Breast epithelium (tissue), 3 donors: ENCODE measurements at regions not wholly inside any gene's neighbourhood (a gene's known extent, or its start where the extent isn't known, plus 50 kb on each side); places are given as distances from the start of the nearest gene placed in this dataset.

Experiments used
- POLR2A ChIP-seq: fragments of 450-650 bp; IDR thresholded peaks from one replicate; pipeline ENCODE4 v1.6.1; 2016; ENCODE audit warnings: antibody characterized with exemption, mild to moderate bottlenecking, moderate library complexity
- POLR2AphosphoS5 ChIP-seq, 3 donors: sonication (generic); formaldehyde crosslinking; IDR thresholded peaks; one replicate each; pipeline ENCODE4 v1.6.1; 2017; ENCODE audit warnings: antibody characterized with exemption in 3 of 3
- TF ChIP-seq, protein P1 (sequence below), 3 donors: fragments of 450-650 bp; IDR thresholded peaks; one replicate each; pipeline ENCODE4 v1.5.1; 2016 to 2017; ENCODE audit warnings: antibody characterized with exemption in 3 of 3, mild to moderate bottlenecking in 3 of 3, moderate library complexity in 3 of 3

DNA sequence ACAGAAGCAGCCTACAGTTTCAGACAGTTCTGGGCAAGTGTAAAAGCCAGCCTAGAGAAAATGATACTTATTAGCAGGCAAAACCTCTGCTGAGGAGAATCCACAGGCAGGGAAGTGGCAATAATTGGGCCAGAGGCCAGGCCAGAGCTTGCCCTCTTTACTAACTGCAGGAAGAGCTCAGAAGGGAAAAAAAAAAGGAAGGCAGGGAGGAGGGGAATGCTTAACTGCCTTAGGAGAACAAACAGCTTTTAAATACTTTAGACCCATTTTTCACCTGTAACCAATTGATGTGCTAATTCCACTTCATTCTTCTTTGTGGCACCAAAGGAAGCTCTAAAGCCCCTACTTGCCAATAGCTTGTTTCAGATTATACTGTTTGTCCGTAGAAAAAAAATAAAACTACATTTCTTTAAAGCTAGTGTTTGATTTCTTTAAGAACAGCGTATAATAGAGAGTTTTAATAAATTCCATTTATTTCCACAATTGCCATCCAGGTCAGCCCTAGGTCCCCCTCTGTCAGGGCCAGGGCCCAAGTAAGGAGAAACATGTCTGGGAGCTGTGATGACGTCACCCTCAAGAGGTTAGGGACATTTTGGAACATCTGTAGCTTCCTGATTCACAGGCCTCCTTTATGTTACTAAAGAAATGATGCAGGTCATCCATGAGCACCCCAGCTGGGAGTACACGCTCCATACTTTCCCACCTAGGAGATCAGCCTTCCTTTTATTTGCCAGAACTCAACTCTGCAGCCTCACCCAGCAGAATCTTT is 384.3 kb downstream of the CDC5L start:
- TF ChIP-seq POLR2A (no peak), POLR2AphosphoS5 (IDR thresholded peaks at IDR 0.05) (no peak)
- TF ChIP-seq, protein P1, sequence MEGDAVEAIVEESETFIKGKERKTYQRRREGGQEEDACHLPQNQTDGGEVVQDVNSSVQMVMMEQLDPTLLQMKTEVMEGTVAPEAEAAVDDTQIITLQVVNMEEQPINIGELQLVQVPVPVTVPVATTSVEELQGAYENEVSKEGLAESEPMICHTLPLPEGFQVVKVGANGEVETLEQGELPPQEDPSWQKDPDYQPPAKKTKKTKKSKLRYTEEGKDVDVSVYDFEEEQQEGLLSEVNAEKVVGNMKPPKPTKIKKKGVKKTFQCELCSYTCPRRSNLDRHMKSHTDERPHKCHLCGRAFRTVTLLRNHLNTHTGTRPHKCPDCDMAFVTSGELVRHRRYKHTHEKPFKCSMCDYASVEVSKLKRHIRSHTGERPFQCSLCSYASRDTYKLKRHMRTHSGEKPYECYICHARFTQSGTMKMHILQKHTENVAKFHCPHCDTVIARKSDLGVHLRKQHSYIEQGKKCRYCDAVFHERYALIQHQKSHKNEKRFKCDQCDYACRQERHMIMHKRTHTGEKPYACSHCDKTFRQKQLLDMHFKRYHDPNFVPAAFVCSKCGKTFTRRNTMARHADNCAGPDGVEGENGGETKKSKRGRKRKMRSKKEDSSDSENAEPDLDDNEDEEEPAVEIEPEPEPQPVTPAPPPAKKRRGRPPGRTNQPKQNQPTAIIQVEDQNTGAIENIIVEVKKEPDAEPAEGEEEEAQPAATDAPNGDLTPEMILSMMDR (IDR thresholded peaks at IDR 0.05), result no peak
